ENCODE measurements at regions not wholly inside any gene's neighbourhood (a gene's known extent, or its start where the extent isn't known, plus 50 kb on each side); places are given as distances from the start of the nearest gene placed in this dataset.

GRCh38 chr13:67859904-67860303, 629.8 kb upstream of the PCDH9 start:
- DNase-seq, result no peak

- no peak for DNase-seq
Measured at GRCh38 chr13:67857581-67858310, 627.6 kb upstream of the PCDH9 start.

- DNase-seq, result no peak
Measured at GRCh38 chr13:67856955-67857354, 626.8 kb upstream of the PCDH9 start.

DNA sequence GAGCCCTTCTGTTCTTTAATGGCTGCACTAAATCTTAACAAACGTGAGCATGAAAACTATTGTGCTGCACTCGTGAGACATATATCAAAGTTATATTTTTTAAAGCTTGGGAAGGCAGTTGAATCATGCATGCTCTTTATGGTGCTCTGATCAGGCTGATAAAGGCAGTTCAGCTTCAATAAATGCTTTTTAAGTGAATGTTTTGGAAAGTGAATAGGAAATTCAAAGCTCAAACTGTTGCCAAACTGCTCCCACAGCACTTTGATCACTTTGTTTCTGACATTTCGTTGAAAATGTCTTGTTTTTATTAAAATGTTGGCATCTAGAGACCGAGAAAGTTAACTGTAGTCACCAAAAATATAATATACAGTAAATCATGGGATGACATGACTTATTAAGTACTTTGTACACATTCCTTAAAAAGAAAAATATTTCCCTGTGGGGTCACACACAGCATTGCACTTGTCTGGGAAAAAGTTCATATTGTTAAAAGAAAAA, 625.7 kb upstream of the PCDH9 start:
- no peak for DNase-seq

- DNase-seq, result no peak
Measured at GRCh38 chr13:67854990-67855389, 624.9 kb upstream of the PCDH9 start.

- no peak for DNase-seq
Measured at GRCh38 chr13:67844574-67844973, 614.4 kb upstream of the PCDH9 start.

DNA sequence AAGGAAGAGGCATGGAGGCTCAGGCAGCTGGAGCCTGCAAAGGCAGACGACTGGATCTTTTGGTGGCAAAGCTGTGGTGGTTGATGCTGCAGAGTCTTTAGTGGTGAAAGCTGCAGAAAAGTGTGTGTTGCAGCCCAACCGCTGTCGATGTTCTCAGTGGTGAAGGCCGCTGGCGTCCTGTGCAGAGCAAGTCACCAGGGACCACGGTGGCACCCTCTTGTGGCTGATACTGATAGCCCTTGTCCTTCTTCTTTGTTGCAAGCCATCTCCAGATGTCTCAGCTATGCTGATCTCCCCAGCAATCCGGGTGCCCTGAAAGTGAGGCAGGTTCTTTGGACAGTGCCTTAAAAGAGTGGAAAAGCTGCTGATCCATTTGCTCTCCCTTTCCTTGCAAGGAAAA, 610.9 kb upstream of the PCDH9 start:
- no peak for DNase-seq

DNA sequence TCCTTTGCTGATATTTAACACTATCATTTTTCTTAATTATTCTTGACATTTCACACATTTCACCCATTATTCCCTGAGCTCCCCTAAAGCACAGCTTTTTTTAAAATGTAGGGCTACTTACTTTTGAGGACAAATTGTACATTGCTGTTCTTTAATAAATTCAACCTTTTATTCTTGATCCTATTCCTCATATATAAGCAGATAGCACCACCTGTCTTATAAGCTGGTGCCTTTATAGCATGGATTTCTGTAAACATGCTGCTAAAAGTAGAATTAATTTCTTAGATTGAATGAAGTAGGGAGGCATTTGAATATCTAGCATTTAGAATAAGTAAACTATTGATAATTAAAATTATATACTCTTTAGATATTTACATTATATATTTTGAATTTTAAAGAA, 603.4 kb upstream of the PCDH9 start:
- no peak for DNase-seq

DNA sequence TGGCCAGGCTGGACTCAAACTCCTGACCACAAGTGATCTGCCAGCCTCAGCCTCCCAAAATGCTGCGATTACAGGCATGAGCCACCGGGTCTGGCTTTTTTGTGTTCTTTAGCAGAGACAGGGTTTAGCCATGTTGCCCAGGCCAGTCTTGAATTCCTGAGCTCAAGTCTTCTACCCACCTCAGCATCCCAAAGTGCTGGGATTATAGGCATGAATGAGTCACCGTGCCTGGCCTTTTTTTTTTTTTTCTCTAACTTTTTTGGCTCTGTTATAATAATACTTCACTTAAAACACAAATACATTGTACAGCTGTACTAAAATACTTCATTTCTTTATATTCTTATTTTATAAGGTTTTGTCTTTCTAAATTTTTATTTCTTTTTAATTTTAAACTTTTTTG, 599.5 kb upstream of the PCDH9 start:
- no peak for DNase-seq

- DNase-seq, result no peak
Measured at GRCh38 chr13:67827992-67828391, 597.9 kb upstream of the PCDH9 start.

DNA sequence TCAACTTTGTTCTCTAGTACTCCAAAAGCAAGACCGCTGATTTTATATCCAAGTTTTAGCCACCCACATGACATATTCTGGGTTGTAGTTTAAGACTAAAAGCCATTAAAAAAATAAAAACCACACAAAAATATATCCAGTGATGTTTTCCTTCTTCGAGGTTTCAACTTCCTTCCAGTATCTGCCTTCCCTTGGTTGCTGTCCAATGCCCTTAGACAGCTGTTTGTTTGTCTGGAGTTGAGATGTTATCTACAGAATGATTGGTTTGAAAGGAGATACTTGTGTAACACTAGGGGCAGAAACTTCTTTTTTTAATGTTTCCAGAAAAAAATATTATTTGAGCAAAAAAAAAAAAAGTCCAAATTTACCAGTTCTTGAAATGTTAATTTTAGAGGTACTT, 591.5 kb upstream of the PCDH9 start:
- DNase-seq, result no peak

- peak; percentile 54 for DNase-seq
Measured at GRCh38 chr13:67806796-67807195, 576.7 kb upstream of the PCDH9 start.

DNA sequence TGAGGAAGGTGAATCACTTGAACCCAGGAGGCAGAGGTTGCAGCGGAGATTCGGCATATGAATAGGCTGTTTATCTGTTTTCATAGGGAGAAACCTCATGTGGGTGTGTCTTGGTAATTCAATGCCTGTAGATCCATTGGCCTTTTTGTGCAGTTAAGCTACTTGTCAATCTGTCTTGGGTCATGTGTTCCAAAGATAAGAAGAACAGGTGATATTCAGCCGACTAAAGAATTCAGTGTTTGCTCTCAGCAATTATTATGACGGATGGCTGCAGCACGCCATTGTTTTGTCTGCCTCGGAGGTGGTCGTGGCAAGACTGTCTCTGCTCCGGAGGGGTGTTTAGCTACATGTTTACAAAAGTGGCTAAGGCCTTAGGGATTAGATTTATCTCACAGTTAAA, 573.0 kb upstream of the PCDH9 start:
- DNase-seq, result no peak

- no peak for DNase-seq
Measured at GRCh38 chr13:67792151-67792676, 562.1 kb upstream of the PCDH9 start.

DNA sequence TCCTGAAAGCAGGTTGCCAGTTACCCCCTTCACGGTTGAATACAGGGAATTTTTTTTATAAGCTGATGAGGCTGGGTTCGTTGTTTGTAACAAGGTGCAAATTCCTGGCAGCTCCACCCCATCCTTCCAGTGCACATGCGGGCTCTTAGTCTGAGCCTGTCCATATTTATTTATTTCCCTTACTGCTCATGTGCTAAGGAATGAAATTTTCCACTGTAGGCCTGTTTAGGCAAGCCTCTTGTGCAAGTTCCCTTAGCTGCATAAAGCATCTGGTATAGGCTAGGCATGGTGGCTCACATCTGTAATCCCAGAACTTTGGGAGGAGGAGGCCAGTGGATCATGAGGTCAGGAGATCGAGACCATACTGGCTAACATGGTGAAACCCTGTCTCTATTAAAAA, 560.9 kb upstream of the PCDH9 start:
- no peak for DNase-seq

GRCh38 chr13:67776151-67776550, 546.0 kb upstream of the PCDH9 start:
- DNase-seq, result no peak

DNA sequence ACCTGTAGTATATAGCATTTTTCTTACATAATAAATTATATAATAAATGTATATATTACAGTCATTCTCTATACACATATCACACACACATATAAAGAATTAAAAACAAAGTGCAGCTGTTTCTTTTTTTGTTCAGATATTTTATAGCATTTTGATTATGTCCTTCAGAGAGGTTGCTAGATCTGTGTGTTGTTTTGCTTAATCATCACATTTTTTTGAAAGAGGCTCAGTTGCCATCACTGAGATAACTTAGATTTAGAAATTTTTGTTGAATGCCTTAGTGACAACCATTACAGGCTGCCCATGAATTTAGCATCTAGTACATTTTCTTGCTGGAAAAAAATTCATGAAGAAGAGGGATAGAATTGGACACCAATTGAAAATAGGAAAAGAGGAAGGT, 545.2 kb upstream of the PCDH9 start:
- no peak for DNase-seq

- DNase-seq, result no peak
Measured at GRCh38 chr13:67772807-67773453, 542.8 kb upstream of the PCDH9 start.

DNA sequence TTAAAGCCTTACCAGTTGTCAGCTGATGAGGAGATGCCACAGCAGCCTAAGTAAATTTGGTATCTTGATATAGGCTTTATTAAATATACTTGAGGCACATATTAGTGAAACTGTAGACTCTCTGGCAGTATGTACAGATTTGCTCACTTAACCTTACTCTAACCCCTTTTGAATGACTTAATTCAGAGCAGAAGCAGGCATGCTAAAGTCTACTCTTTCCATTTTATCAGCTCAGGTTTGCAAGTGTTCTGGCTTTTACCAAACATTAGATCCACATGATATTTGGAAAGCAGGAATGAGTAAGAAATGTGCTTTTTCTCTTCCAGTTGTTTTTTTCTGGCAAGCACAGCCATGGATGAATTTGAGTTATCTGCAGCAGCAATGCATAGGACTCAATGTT, 541.0 kb upstream of the PCDH9 start:
- no peak for DNase-seq

DNA sequence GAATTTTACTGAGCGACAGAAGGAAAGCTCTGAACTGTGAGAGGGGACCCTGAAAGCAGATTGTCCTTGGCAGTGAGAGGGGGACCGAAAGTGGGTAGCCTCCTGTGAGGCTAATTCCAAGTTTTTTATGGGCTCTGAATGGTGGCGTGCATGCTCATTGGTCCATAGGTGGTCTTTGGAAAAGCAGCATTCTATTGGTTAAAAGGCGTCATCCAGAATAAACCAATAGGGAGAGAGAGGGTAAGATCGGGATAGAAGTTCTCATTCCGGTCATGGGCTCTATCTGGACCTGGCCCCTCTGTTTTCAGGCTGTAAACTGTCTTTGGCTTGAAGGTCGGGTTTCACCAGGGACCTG, 539.8 kb upstream of the PCDH9 start:
- DNase-seq, result no peak

DNA sequence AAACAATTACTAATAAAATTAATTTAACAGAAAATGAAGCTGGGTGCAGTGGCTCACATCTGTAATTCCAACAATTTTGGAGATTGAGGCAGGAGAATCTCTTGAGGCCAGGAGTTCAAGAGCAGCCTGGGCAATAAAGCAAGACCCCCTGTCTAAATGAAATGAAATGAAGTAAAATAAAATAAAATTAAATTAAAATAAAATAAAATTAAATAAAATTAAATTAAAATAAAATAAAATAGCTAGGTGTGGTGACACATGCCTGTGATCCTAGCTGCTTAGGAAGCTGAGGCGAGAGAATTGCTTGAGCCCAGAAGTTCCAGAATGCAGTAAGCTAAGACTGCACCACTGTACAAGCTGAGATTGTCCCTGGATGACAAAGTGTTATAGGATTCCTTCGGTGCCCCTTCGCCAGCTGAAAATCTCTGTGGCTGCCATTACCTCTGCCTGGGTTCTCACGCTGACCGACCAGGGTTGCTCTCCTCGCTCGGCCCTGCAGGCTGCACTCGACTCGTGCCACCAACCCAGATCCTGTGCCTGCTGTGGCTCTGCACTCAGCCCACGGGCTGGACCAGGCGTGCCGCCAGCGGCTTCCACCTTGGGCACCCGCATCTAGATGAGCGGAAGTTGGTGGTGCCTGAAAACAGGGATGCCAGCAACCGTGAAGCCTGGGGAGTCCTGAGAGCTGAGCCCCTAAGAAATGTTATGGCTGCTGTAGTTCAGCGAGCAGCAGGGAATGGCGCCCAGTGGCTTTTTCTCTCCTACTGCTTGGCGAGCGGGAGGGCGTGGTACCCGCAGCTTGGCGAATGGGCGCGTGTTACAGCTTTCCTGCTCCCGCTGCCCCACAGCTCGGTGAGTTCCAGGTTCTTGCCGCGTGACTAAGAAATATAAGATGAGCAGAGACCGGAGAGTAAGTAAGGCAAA, 539.2 kb upstream of the PCDH9 start:
- no peak for DNase-seq

- DNase-seq, result no peak
Measured at GRCh38 chr13:67763984-67764383, 533.8 kb upstream of the PCDH9 start.

DNA sequence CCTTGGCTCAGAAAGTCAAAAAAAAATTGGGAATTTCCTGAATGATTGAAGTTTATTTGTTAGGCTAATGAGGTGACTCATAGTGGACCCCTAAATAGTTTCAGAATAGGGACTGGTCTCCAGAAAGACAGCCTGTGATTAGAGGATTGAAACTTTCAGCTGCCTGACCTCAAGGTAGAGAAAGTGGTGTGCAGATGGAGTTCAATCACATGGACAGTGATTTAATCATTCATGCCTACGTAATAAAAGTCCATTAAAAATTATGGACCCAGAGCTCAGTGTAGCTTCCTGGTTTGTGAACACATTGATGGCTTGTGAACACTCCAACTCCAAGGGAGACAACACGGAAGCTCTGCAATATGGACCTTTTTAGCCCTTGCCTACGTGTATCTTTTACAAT, 533.2 kb upstream of the PCDH9 start:
- no peak for DNase-seq

Data from left hindlimb (tissue), 1 donor.